ENCODE measurements at regions not wholly inside any gene's neighbourhood (a gene's known extent, or its start where the extent isn't known, plus 50 kb on each side); places are given as distances from the start of the nearest gene placed in this dataset.

DNA sequence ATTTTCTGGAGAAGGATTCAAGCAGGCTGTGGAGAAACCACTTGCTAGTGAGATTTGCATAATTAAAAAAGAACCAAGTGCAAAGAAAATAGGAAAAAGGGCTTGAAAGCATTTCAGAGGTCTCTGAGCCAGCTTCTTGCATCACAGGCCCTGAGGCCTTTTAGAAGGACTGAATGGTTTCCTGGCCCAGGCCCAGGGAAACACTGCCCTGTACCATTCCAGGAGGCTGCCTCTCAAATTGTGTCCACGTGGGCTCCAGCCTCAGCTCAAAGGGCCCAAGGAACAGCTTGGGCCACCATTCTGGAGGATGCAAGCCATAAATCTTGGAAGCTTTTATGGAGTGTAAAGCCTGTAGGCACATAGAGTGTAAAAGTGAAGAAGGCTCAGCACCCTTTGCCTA is 523.3 kb upstream of the VRK2 start:
- DNase-seq (ENCODE audit: low spot score), result no peak

GRCh38 chr2:57527685-57528084 is 518.9 kb upstream of the VRK2 start:
- no peak for DNase-seq (ENCODE audit: low spot score)

DNA sequence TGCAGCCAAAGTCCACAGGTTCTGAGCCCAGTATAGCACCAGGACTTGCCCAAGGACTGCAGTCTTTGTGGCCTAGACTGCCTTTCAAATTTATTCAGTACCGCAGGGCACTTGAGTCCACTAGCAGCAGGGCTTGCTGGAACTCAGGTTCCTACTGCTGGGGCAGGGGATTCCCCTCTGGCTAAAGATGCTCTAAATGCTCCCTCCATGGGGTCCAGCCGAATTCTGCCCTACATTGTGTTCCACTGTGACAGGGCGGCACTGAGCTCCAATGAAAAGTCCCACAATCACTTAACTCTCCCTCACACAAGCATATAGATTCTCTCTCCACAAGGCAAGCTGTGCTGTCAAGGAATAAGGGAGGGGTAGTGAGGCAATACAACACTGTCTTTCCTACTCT is 518.1 kb upstream of the VRK2 start:
- DNase-seq (ENCODE audit: low spot score), result no peak

GRCh38 chr2:57534358-57534757 is 512.2 kb upstream of the VRK2 start:
- DNase-seq (ENCODE audit: low spot score), result no peak

DNA sequence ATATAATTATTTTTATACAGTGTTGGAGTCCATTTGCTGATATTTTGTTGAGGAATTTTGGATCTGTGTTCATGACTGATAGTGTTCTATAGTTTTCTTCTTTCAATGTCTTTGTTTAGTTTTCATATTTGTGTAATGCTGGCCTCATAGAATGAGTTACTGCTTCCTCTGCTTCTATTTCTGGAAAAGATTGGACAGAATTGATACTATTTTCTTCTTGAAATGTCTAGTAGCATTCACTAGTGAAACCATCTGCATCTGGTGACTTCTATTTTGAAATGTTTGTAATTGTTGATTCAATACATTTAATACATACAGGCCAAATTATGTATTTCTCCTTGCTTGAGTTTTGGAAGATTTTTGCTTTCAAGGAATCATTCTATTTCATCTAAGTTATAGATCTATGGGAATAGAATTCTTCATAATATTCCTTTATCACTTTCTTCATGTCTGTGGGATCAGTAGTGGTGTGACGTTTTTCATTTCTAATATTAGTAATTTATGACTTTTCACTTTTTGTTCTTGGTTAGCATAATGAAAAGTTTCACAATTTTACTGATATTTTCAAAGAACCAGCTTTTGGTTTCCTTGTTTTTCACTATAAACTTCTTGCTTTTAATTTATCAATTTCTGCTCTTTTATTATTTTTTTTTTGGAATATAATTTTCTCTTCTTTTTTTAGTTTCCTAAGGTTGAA is 509.9 kb upstream of the VRK2 start:
- DNase-seq (ENCODE audit: low spot score), result no peak

DNA sequence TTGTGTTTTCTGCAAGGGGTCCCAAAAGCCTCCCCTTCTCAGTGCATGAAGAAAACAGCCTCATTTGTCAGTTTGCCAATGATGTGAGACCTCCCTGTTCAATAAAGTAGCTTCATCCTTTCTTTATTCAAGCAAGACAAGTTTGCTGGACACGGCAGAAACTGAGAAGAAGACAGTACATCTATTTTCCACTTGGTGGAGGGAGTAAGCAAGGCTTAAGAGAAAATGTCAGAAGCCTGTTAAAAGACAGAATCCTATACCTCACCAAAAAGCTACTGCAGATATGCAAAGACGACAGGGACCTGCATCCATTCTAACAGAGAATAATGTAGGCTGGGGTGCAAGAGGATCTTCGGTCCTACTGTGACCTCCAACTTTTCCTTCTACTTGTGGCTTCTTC is 506.8 kb upstream of the VRK2 start:
- no peak for DNase-seq (ENCODE audit: low spot score)

GRCh38 chr2:57542081-57542480 is 504.5 kb upstream of the VRK2 start:
- no peak for DNase-seq (ENCODE audit: low spot score)

- DNase-seq (ENCODE audit: low spot score), result no peak
Measured at GRCh38 chr2:57543211-57543610, 503.4 kb upstream of the VRK2 start.

GRCh38 chr2:57544624-57545023 is 502.0 kb upstream of the VRK2 start:
- DNase-seq (ENCODE audit: low spot score), result no peak

DNA sequence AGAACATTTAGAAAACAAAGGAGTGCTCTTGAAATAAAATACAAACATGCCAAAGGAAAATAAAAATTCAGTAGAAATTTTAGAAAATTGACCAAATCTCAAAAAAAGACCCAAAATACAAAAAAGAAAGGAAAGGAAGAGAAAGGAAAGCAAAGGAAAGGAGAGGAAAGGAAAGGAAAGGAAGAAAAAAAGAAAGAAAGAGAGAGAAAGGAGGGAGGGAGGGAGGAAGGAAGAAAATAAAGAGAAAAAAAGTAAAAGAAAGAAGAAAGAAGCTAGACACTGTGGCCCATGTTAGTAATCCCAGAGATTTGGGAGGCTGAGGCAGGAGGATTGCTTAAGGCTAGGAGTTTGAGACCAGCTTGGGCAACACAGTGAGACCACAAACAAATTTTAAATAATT is 500.1 kb upstream of the VRK2 start:
- DNase-seq (ENCODE audit: low spot score), result no peak

- no peak for DNase-seq (ENCODE audit: low spot score)
Measured at GRCh38 chr2:57549642-57550102, 496.9 kb upstream of the VRK2 start.

DNA sequence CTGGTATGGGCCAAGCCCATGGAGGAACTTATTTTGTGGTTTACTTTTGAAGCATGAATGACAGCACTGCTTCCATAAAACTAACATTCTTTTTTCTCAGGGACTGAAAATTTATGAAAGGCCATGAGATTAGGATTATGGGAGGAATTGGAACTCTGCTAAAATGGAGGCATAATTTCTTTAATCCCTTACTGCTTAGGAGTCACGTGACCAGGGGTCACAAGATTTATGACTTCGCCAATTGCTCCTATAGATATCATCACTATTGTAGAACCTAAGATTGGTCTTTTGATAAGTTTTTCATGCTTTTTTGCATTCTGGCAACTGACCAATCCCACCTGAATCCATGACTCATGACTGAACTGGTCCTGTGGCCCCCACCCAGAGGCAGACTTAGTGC is 495.7 kb upstream of the VRK2 start:
- DNase-seq (ENCODE audit: low spot score), result no peak

DNA sequence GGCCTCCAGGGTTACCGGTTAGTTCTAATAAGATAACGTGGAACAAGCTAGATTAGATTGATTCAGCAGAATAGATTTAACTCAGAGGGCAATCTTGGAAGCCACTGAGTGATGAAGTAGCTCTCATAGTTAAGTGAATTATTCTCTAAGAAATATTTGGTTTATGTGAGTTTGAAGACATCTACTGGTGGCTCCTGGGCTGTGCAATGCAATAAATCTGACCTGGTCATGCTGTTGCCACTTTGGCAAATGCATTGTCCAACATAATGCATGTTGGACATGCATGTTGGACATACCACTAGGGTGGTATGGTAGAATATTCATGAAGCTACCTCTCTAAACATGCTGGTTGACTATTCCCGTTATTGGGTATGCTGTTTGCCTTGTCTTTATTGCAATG is 493.7 kb upstream of the VRK2 start:
- no peak for DNase-seq (ENCODE audit: low spot score)

- no peak for DNase-seq (ENCODE audit: low spot score)
Measured at GRCh38 chr2:57554348-57554747, 492.3 kb upstream of the VRK2 start.

- DNase-seq (ENCODE audit: low spot score), result no peak
Measured at GRCh38 chr2:57558312-57558711, 488.3 kb upstream of the VRK2 start.

- no peak for DNase-seq (ENCODE audit: low spot score)
Measured at GRCh38 chr2:57562495-57562894, 484.1 kb upstream of the VRK2 start.

- no peak for DNase-seq (ENCODE audit: low spot score)
Measured at GRCh38 chr2:57563015-57563414, 483.6 kb upstream of the VRK2 start.

DNA sequence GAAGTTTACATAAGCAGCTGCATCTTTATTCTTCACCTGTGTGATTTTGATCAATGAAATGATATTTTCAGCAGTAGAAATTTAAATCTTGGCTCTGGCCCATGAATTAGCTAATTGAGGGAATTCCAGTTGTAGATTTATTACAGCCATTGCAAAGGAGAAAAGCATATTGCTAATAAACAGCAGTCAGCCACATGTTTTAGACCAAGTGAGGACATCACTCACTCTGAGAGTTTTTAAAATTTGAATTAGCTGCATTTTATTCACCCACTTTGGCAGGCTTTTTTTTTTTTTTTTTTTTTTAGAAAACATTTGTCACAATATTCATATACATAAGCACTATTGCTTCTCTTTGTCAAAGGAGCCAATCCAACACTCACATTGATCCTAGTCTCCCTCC is 479.4 kb upstream of the VRK2 start:
- no peak for DNase-seq (ENCODE audit: low spot score)

DNA sequence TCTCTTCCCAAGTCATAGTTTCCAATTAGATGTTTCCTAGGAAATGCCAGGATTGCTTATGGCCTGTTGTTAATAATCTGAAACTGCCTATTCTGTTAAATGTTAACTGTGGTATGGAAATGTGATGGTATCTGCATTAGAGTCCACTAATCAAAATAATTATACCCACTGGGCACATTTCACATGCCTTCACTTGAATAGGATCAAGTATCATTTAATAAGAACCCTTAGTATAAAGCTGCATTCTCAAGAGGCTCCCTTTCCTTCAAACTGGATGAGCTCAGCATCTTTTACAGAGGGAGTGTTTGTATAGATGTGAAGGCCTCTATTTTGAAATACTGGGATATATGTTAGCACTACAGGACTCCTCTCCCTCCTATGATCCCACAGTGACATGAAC is 477.2 kb upstream of the VRK2 start:
- no peak for DNase-seq (ENCODE audit: low spot score)

DNA sequence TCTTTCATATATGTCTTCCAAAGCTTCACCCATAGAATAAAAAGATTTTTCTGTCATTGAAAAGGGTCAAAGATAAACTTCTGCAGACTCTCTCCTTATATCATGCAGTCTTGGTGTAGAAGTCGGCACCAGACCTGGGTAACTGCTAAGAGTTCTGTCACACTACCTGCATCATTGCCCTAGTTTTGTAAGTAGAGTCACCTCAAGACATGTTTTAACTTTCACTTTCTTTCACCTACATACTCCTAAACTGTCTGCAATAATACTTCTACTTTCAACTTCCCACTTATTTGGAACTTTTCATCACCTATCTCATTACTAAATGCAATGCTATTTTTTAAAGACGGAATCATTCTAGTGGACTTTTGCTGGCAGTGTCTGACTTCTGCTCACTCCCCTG is 475.6 kb upstream of the VRK2 start:
- no peak for DNase-seq (ENCODE audit: low spot score)

DNA sequence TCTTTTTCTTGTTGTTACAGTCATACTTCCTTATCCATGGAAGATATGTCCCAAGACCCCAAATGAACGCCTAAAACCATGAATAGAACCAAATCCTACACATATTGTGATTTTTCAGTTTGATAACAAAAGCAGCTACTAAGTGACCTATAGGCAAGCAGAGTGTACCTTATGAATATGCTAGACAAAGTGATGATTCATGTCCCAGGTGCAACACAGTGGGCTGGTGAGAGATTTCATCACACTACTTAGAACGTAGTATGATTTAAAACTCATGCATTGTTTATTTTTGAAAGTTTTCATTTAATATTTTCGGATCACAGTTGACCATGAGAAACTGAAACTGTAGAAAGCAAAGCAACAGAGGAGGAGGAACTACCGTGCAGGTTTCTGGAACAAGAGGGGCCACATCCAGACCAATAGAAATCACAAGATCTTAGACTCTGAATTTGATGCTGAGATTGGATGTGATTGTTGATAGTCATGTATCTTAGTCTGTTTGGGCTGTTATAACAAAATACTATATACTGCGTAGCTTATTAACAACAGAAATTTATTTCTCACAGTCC is 470.8 kb upstream of the VRK2 start:
- DNase-seq (ENCODE audit: low spot score), result no peak

GRCh38 chr2:57576983-57577382 is 469.6 kb upstream of the VRK2 start:
- no peak for DNase-seq (ENCODE audit: low spot score)

DNA sequence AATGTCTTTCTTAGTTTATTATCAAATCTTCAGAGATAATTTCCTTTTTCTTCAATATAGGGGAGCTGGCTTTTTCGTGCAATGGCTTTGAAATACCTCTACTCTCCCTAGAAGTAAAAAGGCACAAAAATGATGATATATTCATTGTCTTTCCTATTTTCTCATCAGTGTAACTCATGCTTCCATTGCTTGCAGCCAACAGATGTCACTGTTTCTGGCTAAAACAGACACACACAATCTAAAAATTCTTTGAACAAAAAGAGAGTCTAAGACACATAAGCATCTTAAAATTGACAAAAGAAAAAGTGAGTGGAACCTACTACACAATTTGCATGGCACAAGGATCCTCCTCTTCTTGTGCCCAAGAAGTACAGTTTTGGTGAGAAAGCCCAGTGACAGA is 448.7 kb upstream of the VRK2 start:
- no peak for DNase-seq (ENCODE audit: low spot score)

GRCh38 chr2:57598551-57598950 is 448.1 kb upstream of the VRK2 start:
- no peak for DNase-seq (ENCODE audit: low spot score)

Data from LoVo (cell line).